GM12878 (cell line): ENCODE measurements at regions not wholly inside any gene's neighbourhood (a gene's known extent, or its start where the extent isn't known, plus 50 kb on each side); places are given as distances from the start of the nearest gene placed in this dataset.

ENCODE experiments used
- ATAC-seq: fragments of 200-7000 bp; cut with Tn5 transposase; 3 replicates; pipeline ENCODE4 v1.9.1; 2020; ENCODE audit warnings: mild to moderate bottlenecking, moderate library complexity
- BruUV-seq: library from RNA; stranded (reverse); fragments of 400-500 nt; replicated peaks from 2 replicates; lab custom pipeline; 2021; lab: Mats Ljungman, UMichigan
- CTCF ChIA-PET: fragments of 300-600 bp; sonication (Branson Sonifier 250); formaldehyde crosslinking; extraction: SDS; loops from one replicate; lab custom pipeline; 2021; ENCODE audit warnings: inconsistent platforms; lab: Yijun Ruan, JAX
- POLR2A ChIA-PET: fragments of 350-600 bp; formaldehyde crosslinking; extraction: SDS; loops from one replicate; lab custom pipeline; 2021; ENCODE audit warnings: inconsistent platforms; lab: Charles Lee
- RAD21 ChIA-PET: fragments of 300-600 bp; sonication (Branson Sonifier 250); formaldehyde crosslinking; loops from one replicate; lab custom pipeline; 2023; ENCODE audit warnings: antibody characterized with exemption; ENCODE audit not compliant: unreplicated experiment; lab: Charles Lee
- SMC1A ChIA-PET: fragments of 300-600 bp; sonication (Branson Sonifier 250); formaldehyde crosslinking; loops from one replicate; lab custom pipeline; 2023; ENCODE audit not compliant: unreplicated experiment, uncharacterized antibody; lab: Charles Lee
- DNase-seq: peaks from one replicate; pipeline ENCODE4 v3.0.0-alpha.2; 2011; ENCODE audit warnings: low read depth, low spot score
- FAIRE-seq: peaks from 3 replicates; lab custom pipeline; 2011; peaks lifted over from hg19 to GRCh38; lab: Jason Lieb, UNC
- H2AFZ ChIP-seq: 2 replicates; pipeline ENCODE4 v1.6.0; 2011; ENCODE audit warnings: low read depth, low read length, control low read depth; ENCODE audit not compliant: control insufficient read depth
- H3K27ac ChIP-seq: 2 replicates; pipeline ENCODE4 v1.5.1; 2011; ENCODE audit warnings: control low read depth; ENCODE audit not compliant: control insufficient read depth, insufficient read depth
- H3K27me3 ChIP-seq, 2 experiments: replicated peaks in 1 of 2; 2 replicates each; pipeline versions ENCODE4 v1.6.0 to v1.6.1; 2011; ENCODE audit warnings: low read length in 1 of 2; ENCODE audit not compliant: control insufficient read depth in 2 of 2, insufficient read depth in 2 of 2
- H3K36me3 ChIP-seq, 2 experiments: 2 replicates each; pipeline ENCODE4 v1.5.1; 2011; ENCODE audit warnings: low read length in 1 of 2; ENCODE audit not compliant: control insufficient read depth in 2 of 2, insufficient read depth in 2 of 2
- H3K4me1 ChIP-seq: 2 replicates; pipeline ENCODE4 v1.6.1; 2011; ENCODE audit warnings: mild to moderate bottlenecking, low read length, moderate library complexity, mixed read lengths; ENCODE audit not compliant: control insufficient read depth, insufficient read depth
- H3K4me2 ChIP-seq: 2 replicates; pipeline ENCODE4 v1.6.0; 2011; ENCODE audit warnings: control low read depth; ENCODE audit not compliant: control insufficient read depth, insufficient read depth
- H3K4me3 ChIP-seq: fragments of 200-600 bp; sonication (generic); 2 replicates; pipeline ENCODE4 v1.5.1; 2016
- H3K79me2 ChIP-seq: 2 replicates; pipeline ENCODE4 v1.6.0; 2011; ENCODE audit warnings: low read length; ENCODE audit not compliant: control insufficient read depth, insufficient read depth
- H3K9ac ChIP-seq: 2 replicates; pipeline ENCODE4 v1.8.0; 2011; ENCODE audit warnings: low read length, control low read depth, mixed read lengths; ENCODE audit not compliant: control insufficient read depth, insufficient read depth
- H3K9me3 ChIP-seq: replicated peaks from 3 replicates; pipeline ENCODE4 v1.5.1; 2011; ENCODE audit warnings: mild to moderate bottlenecking, low read length; ENCODE audit not compliant: control insufficient read depth, insufficient read depth
- H4K20me1 ChIP-seq: 2 replicates; pipeline ENCODE4 v1.6.0; 2011; ENCODE audit not compliant: control insufficient read depth, insufficient read depth
- BHLHE40 ChIP-seq, 2 experiments: fragments of 450-650 bp in 1 of 2; IDR thresholded peaks; 2 replicates each; pipeline ENCODE4 v1.6.1; 2011 to 2017; ENCODE audit warnings: low read depth in 2 of 2, borderline replicate concordance in 1 of 2, improper control_type of control experiment in 1 of 2, low read length in 1 of 2, mild to moderate bottlenecking in 1 of 2
- CBFB ChIP-seq: IDR thresholded peaks from 2 replicates; pipeline ENCODE4 v1.6.1; 2016; ENCODE audit warnings: antibody characterized with exemption, low read depth
- CHD1 ChIP-seq: IDR thresholded peaks from 2 replicates; pipeline ENCODE4 v1.6.1; 2012; ENCODE audit warnings: low read depth, low read length, improper control_type of control experiment
- DPF2 ChIP-seq: fragments of 450-650 bp; IDR thresholded peaks from 2 replicates; pipeline ENCODE4 v1.6.1; 2017; ENCODE audit warnings: mild to moderate bottlenecking
- EZH2 ChIP-seq: IDR thresholded peaks from 2 replicates; pipeline ENCODE4 v1.6.1; 2012; ENCODE audit warnings: low read depth, mild to moderate bottlenecking, control low read depth, inconsistent platforms, low read length, borderline replicate concordance; ENCODE audit not compliant: control insufficient read depth
- MYB ChIP-seq: fragments of 150-350 bp; IDR thresholded peaks from 2 replicates; pipeline ENCODE4 v1.6.1; 2014; ENCODE audit warnings: mild to moderate bottlenecking, low read depth, low read length, borderline replicate concordance
- POU2F2 ChIP-seq: IDR thresholded peaks from 3 replicates; pipeline ENCODE4 v1.6.1; 2011; ENCODE audit warnings: low read depth, mild to moderate bottlenecking, low read length, borderline replicate concordance
- RBBP5 ChIP-seq: fragments of 200-600 bp; sonication (generic); conservative IDR thresholded peaks from 2 replicates; pipeline ENCODE4 v1.6.1; 2016
- RFX5 ChIP-seq: IDR thresholded peaks from 2 replicates; pipeline ENCODE4 v1.6.1; 2011; ENCODE audit warnings: low read depth, low read length, improper control_type of control experiment
- YY1 ChIP-seq: IDR thresholded peaks from 2 replicates; pipeline ENCODE4 v1.6.1; 2011; ENCODE audit warnings: low read depth, mild to moderate bottlenecking, low read length
- WGBS: methylation state at CpG from one replicate; pipeline ENCODE4 v1.1.6; 2016; ENCODE audit warnings: low lambda C conversion rate; ENCODE audit not compliant: insufficient replicate concordance, insufficient coverage; ENCODE audit errors: missing lambda C conversion rate; 5-methylcytosine and 5-hydroxymethylcytosine counted together
- in situ Hi-C: fragments of 300-500 bp; cut with MboI; formaldehyde crosslinking; loops from 9 replicates; pipeline ENCODE4 v1.14.3; 2018; ENCODE audit warnings: mixed read lengths
- intact Hi-C: fragments of 100-400 bp; cut with micrococcal nuclease; formaldehyde crosslinking; loops from one replicate; pipeline ENCODE4 v1.14.2; 2022; ENCODE audit not compliant: unreplicated experiment
- TF ChIP-seq, protein P1 (sequence below): fragments of 450-650 bp; IDR thresholded peaks from 2 replicates; pipeline ENCODE4 v1.6.1; 2016; ENCODE audit warnings: mild to moderate bottlenecking
- TF ChIP-seq, protein P2 (sequence below): IDR thresholded peaks from 2 replicates; pipeline ENCODE4 v1.6.1; 2011; ENCODE audit warnings: borderline replicate concordance, low read depth, mild to moderate bottlenecking, moderate library complexity, mixed read lengths, low read length; ENCODE audit not compliant: insufficient read depth; ENCODE audit errors: extremely low read length
- TF ChIP-seq, protein P3 (sequence below): fragments of 450-650 bp; IDR thresholded peaks from 2 replicates; pipeline ENCODE4 v1.6.1; 2017; ENCODE audit warnings: mild to moderate bottlenecking

DNA sequence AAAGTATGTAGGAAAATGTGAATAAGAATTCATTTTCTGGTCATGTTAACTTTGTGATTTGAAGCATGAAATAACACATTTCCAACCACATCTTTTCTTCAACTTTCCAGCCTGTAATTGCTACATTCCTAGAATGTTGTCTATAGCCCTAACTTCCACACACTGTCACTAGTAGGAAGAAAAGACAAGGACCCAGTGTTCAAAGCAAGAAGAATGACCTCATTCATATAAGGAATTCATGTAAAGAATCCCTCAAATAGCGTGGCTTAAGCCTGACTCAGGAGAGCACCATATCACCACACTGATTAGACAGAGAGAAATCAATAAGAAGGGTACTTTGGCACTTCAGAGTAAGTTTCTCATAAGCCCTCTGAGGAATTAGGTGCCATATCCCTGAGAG, 318.7 kb upstream of the CHRM2 start (continued):
- TF ChIP-seq, protein P1, sequence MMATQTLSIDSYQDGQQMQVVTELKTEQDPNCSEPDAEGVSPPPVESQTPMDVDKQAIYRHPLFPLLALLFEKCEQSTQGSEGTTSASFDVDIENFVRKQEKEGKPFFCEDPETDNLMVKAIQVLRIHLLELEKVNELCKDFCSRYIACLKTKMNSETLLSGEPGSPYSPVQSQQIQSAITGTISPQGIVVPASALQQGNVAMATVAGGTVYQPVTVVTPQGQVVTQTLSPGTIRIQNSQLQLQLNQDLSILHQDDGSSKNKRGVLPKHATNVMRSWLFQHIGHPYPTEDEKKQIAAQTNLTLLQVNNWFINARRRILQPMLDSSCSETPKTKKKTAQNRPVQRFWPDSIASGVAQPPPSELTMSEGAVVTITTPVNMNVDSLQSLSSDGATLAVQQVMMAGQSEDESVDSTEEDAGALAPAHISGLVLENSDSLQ = no peak

DNA sequence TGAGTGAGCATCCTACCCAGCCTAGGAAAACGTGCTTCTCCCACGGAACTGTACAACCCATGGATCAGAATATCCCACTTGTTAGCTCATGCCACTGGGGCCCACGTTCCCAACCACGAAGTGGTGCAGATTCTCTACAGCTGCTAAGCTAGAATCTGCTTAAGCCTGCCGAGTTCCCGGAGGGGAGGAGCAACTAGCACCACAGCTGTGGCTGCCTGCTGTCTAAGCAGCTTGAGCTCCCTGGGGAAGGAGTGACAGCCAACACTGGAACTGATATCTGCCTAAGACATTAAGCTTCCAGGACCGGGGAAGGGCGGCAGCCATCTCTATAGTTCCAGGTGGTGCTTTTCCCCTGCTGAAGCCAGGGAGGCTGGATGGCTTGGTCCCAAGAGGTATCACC, 334.7 kb upstream of the CHRM2 start:
- H3K27me3 ChIP-seq = no peaks in the 10 kb centered on the region
- no peak for TF ChIP-seq EZH2
- TF ChIP-seq YY1 = no peak
- TF ChIP-seq RBBP5 = no peak
- TF ChIP-seq CBFB = no peak
- TF ChIP-seq DPF2 = no peak
- TF ChIP-seq MYB = no peak
- TF ChIP-seq, protein P2, sequence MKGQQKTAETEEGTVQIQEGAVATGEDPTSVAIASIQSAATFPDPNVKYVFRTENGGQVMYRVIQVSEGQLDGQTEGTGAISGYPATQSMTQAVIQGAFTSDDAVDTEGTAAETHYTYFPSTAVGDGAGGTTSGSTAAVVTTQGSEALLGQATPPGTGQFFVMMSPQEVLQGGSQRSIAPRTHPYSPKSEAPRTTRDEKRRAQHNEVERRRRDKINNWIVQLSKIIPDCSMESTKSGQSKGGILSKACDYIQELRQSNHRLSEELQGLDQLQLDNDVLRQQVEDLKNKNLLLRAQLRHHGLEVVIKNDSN = no peak
- no peak for TF ChIP-seq POU2F2
- TF ChIP-seq BHLHE40 (IDR thresholded peaks at IDR 0.05; ENCODE audit: borderline replicate concordance in 1 of 2, low read depth in 2 of 2, low read length in 1 of 2) = no peak
- TF ChIP-seq, protein P3, sequence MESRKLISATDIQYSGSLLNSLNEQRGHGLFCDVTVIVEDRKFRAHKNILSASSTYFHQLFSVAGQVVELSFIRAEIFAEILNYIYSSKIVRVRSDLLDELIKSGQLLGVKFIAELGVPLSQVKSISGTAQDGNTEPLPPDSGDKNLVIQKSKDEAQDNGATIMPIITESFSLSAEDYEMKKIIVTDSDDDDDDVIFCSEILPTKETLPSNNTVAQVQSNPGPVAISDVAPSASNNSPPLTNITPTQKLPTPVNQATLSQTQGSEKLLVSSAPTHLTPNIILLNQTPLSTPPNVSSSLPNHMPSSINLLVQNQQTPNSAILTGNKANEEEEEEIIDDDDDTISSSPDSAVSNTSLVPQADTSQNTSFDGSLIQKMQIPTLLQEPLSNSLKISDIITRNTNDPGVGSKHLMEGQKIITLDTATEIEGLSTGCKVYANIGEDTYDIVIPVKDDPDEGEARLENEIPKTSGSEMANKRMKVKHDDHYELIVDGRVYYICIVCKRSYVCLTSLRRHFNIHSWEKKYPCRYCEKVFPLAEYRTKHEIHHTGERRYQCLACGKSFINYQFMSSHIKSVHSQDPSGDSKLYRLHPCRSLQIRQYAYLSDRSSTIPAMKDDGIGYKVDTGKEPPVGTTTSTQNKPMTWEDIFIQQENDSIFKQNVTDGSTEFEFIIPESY = no peak
- no peak for TF ChIP-seq CHD1
- no peak for TF ChIP-seq RFX5
- FAIRE-seq = no peak
- H2AFZ ChIP-seq = no peak overlapping the region
- ChIA-PET CTCF (no interaction called here), RAD21 (no interaction called here), POLR2A (interaction anchor here (0.6 kb wide), 1 partner anchor 376 kb away, joined by 4 read pairs; no protein-coding TSS in a partner anchor), SMC1A (no interaction called here)
- intact Hi-C loops = no loop called here
- H3K79me2 ChIP-seq = no peaks in the 10 kb centered on the region
- no TSS peak for BruUV-seq
- in situ Hi-C loops = no loop called here
- no peak overlapping the region for H3K4me3 ChIP-seq
- ATAC-seq = no peak
- H3K4me1 ChIP-seq = no peaks in the 10 kb centered on the region
- DNase-seq = no peak
- no peak overlapping the region for H3K27ac ChIP-seq
- no peak overlapping the region for H3K4me2 ChIP-seq
- no peak overlapping the region for H3K9ac ChIP-seq
- H3K9me3 ChIP-seq = no peaks in the 10 kb centered on the region
- no peaks in the 10 kb centered on the region for H4K20me1 ChIP-seq
- WGBS = 43% methylated on average over 8 of the region's 8 CpGs
- H3K36me3 ChIP-seq = no peaks in the 10 kb centered on the region
